SK-N-SH (cell line): ENCODE measurements at regions not wholly inside any gene's neighbourhood (a gene's known extent, or its start where the extent isn't known, plus 50 kb on each side); places are given as distances from the start of the nearest gene placed in this dataset.

ENCODE experiments used
- NFIC ChIP-seq: IDR thresholded peaks from 2 replicates; pipeline ENCODE4 v1.4.0; 2012; ENCODE audit warnings: borderline replicate concordance
- NRF1 ChIP-seq: IDR thresholded peaks from 2 replicates; pipeline ENCODE4 v1.6.1; 2012; ENCODE audit warnings: low read depth, mild to moderate bottlenecking, low read length
- POLR2AphosphoS5 ChIP-seq: IDR thresholded peaks from 2 replicates; pipeline ENCODE4 v1.6.1; 2012; ENCODE audit warnings: low read depth, low read length
- RAD21 ChIP-seq: IDR thresholded peaks from 2 replicates; pipeline ENCODE4 v1.6.1; 2012; ENCODE audit warnings: mild to moderate bottlenecking, low read length
- SIN3A ChIP-seq: IDR thresholded peaks from 2 replicates; pipeline ENCODE4 v1.6.1; 2012; ENCODE audit warnings: low read depth, mild to moderate bottlenecking, low read length, moderate library complexity, borderline replicate concordance
- TF ChIP-seq, protein P1 (sequence below): fragments of 150-350 bp; IDR thresholded peaks from 2 replicates; pipeline ENCODE4 v1.6.1; 2017; ENCODE audit warnings: antibody characterized with exemption, low read length, low read depth, borderline replicate concordance
- TF ChIP-seq, protein P2 (sequence below): fragments of 200-600 bp; sonication (generic); IDR thresholded peaks from 2 replicates; pipeline ENCODE4 v1.6.1; 2017; ENCODE audit warnings: antibody characterized with exemption, mild to moderate bottlenecking, moderate library complexity
- TF ChIP-seq, protein P3 (sequence below): IDR thresholded peaks from 2 replicates; pipeline ENCODE4 v1.4.0; 2012; ENCODE audit warnings: low read depth
- TF ChIP-seq, protein P4 (sequence below): IDR thresholded peaks from 2 replicates; pipeline ENCODE4 v1.6.1; 2012; ENCODE audit warnings: mild to moderate bottlenecking, low read depth, low read length, moderate library complexity

DNA sequence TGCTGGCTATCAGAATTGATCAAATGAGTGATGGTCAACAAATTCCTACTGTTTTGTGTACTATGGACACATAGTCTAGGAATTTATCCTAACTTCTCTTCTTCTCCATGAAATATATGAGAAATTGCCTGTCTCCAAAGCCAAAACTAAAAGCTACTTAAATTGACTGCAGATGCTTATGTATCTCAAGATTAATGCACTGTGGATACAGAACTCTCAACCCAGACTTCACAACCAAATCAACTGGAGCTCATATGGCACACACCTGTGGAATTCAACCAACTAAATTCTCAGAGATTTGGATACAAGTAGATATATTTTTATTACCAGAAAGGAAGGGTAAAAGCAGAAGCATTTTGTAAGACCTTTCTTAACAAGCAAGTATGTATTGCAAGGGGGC lies 566.1 kb downstream of the LTN1 start:
- TF ChIP-seq, protein P1, sequence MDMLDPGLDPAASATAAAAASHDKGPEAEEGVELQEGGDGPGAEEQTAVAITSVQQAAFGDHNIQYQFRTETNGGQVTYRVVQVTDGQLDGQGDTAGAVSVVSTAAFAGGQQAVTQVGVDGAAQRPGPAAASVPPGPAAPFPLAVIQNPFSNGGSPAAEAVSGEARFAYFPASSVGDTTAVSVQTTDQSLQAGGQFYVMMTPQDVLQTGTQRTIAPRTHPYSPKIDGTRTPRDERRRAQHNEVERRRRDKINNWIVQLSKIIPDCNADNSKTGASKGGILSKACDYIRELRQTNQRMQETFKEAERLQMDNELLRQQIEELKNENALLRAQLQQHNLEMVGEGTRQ, result no peak
- TF ChIP-seq SIN3A (no peak), RAD21 (no peak), NFIC (no peak), POLR2AphosphoS5 (no peak), NRF1 (no peak)
- TF ChIP-seq, protein P2, sequence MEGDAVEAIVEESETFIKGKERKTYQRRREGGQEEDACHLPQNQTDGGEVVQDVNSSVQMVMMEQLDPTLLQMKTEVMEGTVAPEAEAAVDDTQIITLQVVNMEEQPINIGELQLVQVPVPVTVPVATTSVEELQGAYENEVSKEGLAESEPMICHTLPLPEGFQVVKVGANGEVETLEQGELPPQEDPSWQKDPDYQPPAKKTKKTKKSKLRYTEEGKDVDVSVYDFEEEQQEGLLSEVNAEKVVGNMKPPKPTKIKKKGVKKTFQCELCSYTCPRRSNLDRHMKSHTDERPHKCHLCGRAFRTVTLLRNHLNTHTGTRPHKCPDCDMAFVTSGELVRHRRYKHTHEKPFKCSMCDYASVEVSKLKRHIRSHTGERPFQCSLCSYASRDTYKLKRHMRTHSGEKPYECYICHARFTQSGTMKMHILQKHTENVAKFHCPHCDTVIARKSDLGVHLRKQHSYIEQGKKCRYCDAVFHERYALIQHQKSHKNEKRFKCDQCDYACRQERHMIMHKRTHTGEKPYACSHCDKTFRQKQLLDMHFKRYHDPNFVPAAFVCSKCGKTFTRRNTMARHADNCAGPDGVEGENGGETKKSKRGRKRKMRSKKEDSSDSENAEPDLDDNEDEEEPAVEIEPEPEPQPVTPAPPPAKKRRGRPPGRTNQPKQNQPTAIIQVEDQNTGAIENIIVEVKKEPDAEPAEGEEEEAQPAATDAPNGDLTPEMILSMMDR, result no peak
- TF ChIP-seq, protein P3, sequence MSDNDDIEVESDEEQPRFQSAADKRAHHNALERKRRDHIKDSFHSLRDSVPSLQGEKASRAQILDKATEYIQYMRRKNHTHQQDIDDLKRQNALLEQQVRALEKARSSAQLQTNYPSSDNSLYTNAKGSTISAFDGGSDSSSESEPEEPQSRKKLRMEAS, result no peak
- TF ChIP-seq, protein P4, sequence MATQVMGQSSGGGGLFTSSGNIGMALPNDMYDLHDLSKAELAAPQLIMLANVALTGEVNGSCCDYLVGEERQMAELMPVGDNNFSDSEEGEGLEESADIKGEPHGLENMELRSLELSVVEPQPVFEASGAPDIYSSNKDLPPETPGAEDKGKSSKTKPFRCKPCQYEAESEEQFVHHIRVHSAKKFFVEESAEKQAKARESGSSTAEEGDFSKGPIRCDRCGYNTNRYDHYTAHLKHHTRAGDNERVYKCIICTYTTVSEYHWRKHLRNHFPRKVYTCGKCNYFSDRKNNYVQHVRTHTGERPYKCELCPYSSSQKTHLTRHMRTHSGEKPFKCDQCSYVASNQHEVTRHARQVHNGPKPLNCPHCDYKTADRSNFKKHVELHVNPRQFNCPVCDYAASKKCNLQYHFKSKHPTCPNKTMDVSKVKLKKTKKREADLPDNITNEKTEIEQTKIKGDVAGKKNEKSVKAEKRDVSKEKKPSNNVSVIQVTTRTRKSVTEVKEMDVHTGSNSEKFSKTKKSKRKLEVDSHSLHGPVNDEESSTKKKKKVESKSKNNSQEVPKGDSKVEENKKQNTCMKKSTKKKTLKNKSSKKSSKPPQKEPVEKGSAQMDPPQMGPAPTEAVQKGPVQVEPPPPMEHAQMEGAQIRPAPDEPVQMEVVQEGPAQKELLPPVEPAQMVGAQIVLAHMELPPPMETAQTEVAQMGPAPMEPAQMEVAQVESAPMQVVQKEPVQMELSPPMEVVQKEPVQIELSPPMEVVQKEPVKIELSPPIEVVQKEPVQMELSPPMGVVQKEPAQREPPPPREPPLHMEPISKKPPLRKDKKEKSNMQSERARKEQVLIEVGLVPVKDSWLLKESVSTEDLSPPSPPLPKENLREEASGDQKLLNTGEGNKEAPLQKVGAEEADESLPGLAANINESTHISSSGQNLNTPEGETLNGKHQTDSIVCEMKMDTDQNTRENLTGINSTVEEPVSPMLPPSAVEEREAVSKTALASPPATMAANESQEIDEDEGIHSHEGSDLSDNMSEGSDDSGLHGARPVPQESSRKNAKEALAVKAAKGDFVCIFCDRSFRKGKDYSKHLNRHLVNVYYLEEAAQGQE, result no peak
